ENCODE measurements at regions not wholly inside any gene's neighbourhood (a gene's known extent, or its start where the extent isn't known, plus 50 kb on each side); places are given as distances from the start of the nearest gene placed in this dataset.

- TF ChIP-seq CTCF (IDR thresholded peaks at IDR 0.05; ENCODE audit: low read depth, low read length): no peak
- TF ChIP-seq EZH2phosphoT487 (IDR thresholded peaks at IDR 0.05; ENCODE audit: low read depth): no peak
Observed at GRCh38 chr12:24574538-24574937, 374.4 kb downstream of the BCAT1 start.

Data from OCI-LY3 (cell line).